Peyer's patch (tissue), 4 donors: ENCODE measurements at regions not wholly inside any gene's neighbourhood (a gene's known extent, or its start where the extent isn't known, plus 50 kb on each side); places are given as distances from the start of the nearest gene placed in this dataset.

Source experiments
- CTCF ChIP-seq, 6 experiments: fragments of 450-650 bp in 4 of 6; fragments of 200-600 bp in 2 of 6; sonication (generic) in 1 of 6; IDR thresholded peaks; one replicate each; pipeline ENCODE4 v1.5.1; 2017 to 2019; ENCODE audit warnings: antibody characterized with exemption in 6 of 6, mild to moderate bottlenecking in 3 of 6, moderate library complexity in 1 of 6
- POLR2A ChIP-seq, 2 donors: fragments of 450-650 bp; IDR thresholded peaks; one replicate each; pipeline ENCODE4 v1.5.1; 2017; ENCODE audit warnings: antibody characterized with exemption in 2 of 2, mild to moderate bottlenecking in 2 of 2, moderate library complexity in 2 of 2

DNA sequence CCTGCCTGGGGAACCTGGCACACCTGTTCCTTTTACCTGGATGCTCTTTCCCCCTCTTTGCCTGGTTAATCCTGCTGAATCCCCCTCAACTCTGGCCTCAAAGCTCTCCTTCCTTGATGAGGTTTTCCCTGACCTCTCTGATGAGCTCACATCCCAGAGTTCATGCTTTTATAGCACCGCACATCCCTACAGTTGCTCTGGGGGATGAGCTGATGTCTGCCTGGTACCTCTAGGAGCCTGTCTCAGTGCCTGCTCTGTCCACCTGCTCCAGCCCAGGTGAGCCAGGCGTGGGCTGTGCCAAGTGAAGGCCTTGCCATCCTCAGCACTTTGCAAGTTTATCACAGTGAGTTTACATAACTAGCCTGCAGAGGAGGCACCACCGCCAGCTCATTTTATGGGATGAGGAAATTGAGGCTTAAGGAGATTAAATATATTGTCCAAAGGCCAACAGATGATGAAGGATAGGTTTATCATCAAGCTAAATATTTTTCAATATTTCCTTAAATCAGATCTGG lies 58.6 kb upstream of the TMPRSS2 start:
- TF ChIP-seq CTCF (IDR thresholded peaks at IDR 0.05), result peak in 2 of 6 experiments; percentile 18 to 22
- peak; percentile 12 to 74 for TF ChIP-seq POLR2A (IDR thresholded peaks at IDR 0.05)
